Choroid plexus epithelial cell (primary cell): ENCODE measurements at regions not wholly inside any gene's neighbourhood (a gene's known extent, or its start where the extent isn't known, plus 50 kb on each side); places are given as distances from the start of the nearest gene placed in this dataset.

Experiments
- DNase-seq: peaks from one replicate; pipeline ENCODE4 v3.0.0-alpha.2; 2010; ENCODE audit warnings: low read depth
- H3K4me3 ChIP-seq: 2 replicates; pipeline ENCODE4 v1.5.1; 2011; ENCODE audit warnings: low read depth, mild to moderate bottlenecking, control low read depth, low read length, moderate library complexity
- TF ChIP-seq, protein P1 (sequence below): conservative IDR thresholded peaks from 2 replicates; pipeline ENCODE4 v1.5.1; 2011; ENCODE audit warnings: low read depth, mild to moderate bottlenecking, control low read depth, inconsistent platforms, low read length, moderate library complexity

DNA sequence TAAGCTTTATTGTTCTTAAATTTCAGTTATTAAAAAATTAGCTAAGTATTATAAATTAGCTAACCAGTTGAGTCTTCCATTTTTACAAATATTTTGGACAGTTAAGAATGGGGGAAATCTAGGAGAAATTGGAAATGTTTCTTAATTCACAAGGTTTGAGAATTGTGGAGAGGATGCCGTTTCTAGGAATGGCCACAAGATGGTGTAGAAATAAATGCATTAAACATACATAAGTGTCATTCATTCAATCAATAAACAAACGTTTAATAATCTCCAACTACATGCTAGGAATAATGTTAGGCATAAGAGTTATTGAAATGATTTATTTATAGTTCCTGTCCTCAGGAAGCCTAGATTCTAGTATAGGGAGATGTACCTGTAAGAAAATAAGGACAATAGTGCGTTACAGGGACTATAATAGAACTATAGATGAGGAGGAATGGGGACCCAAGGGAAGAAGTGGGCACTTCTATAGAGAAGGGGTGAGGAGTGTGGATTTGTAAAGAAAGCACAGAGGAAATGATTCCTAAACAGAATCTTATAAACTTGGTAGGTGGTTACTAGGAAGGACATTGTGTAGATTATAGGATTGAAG is 195.7 kb upstream of the ANK2 start:
- TF ChIP-seq, protein P1, sequence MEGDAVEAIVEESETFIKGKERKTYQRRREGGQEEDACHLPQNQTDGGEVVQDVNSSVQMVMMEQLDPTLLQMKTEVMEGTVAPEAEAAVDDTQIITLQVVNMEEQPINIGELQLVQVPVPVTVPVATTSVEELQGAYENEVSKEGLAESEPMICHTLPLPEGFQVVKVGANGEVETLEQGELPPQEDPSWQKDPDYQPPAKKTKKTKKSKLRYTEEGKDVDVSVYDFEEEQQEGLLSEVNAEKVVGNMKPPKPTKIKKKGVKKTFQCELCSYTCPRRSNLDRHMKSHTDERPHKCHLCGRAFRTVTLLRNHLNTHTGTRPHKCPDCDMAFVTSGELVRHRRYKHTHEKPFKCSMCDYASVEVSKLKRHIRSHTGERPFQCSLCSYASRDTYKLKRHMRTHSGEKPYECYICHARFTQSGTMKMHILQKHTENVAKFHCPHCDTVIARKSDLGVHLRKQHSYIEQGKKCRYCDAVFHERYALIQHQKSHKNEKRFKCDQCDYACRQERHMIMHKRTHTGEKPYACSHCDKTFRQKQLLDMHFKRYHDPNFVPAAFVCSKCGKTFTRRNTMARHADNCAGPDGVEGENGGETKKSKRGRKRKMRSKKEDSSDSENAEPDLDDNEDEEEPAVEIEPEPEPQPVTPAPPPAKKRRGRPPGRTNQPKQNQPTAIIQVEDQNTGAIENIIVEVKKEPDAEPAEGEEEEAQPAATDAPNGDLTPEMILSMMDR, result peak; percentile 43
- DNase-seq, result peak; percentile 15
- H3K4me3 ChIP-seq, result no peak overlapping the region

DNA sequence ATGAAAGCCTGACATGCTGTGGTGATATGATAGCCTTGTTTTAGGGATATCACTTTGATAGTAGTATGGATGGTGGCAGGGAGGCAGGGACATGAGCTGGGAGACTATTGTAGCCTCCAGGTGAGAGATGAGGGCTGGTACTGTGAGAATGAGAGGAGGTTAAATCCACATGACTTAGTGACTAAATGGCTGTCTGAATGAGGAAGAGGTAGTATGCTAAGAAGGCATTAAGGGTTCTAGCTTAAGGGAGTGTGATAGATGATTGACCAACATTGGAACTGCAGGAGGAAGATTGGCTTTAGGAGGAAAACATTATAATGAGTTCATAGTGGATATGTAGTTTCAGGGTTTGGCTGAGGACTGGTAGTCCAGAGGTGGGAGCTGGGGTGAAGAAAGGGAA is 195.0 kb upstream of the ANK2 start:
- no peak overlapping the region for H3K4me3 ChIP-seq
- TF ChIP-seq, protein P1, result no peak
- DNase-seq, result no peak

DNA sequence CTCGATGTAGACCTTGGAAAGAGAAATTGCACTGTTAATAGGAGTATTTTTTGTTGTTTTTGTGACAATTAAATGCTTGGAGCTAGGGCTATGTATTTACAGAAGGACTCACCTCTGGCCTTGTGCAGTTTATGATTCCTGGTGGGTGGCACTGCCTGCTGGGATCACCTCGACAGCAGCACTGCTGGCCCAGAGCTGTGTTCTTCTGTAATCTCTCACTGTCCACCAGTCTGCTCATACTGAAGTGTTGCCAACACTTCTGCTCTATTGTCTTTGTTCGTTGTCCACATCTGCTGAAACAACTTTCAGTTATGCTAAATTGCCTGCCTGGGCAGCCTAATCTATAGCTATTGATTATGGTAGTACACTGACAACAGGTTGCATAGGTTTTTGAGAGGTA is 194.4 kb upstream of the ANK2 start:
- TF ChIP-seq, protein P1, result no peak
- H3K4me3 ChIP-seq, result no peak overlapping the region
- DNase-seq, result peak; percentile 6

DNA sequence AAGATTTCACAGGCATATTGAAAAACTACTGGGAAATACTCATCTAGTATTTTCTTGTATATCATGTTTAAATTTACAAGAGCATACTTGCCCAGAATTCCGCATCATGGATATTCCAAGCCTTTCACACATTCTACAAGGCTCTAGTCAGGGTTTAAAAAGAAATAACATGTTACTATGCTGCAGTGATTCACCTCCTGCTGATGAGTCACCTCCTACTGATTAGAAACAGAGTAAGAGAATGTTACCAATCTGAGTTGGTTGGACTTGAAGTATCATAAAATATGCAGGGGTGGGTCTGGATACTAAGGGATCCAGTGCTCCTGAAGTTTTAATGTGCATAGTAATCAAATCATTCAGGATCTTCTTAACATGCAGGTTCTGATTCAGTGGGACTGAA is 192.0 kb upstream of the ANK2 start:
- DNase-seq, result peak; percentile 76
- no peak overlapping the region for H3K4me3 ChIP-seq
- TF ChIP-seq, protein P1, result no peak

DNA sequence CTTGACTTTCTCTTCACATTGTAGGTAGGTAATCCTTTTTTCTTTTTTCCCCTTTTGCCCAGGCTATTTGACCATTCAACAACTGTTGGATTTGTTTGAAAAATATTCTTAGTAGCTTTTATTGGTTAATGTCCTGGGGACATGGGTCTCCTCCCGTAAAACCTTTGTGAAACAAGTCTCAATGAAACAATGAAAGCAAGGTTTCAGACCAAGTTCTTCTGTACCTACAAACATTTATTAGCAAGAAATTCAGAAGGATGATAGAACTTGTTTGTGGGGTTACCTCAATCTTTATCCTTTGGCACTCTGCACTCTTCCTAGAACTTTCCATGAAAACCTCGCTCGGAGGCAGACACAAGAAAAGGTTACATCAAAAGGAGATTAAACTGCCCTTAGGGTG is 190.7 kb upstream of the ANK2 start:
- no peak for DNase-seq
- TF ChIP-seq, protein P1, result no peak
- no peak overlapping the region for H3K4me3 ChIP-seq

DNA sequence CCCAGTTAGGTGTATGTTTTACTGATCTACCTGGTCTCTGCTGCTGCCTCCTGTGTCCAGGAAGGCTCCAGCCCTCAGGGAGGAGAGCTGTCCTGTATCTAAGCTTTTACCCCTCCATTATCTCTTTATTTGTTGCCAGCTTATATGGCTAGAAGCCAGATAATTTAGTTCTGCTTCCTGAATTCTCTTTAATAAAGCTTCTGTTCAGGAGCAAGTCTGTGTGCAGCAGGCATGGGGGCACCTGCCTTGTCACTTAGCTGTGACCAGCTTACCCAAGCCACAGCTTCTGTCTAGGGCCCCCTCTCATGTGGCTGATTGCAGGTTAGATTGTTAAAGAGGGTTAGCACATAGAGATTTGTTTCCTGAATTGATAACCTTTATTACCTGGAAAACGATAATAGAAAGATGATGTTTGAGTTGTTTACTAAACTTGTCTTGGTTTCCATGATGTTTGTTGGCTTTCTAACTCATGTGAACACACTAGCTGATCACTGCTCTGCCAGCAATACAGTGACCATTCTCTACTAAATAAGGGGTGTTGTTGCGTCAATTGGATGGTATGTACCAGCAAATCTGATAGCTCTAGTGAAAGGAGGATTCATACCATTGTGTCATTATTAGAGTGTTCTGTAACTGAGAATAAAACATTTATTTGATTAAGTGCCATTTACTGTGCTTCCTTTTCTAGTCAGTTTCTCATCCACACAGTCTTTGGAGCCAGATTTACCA is 189.8 kb upstream of the ANK2 start:
- no peak overlapping the region for H3K4me3 ChIP-seq
- no peak for DNase-seq
- TF ChIP-seq, protein P1, result no peak
